DND-41 (cell line): ENCODE measurements at regions not wholly inside any gene's neighbourhood (a gene's known extent, or its start where the extent isn't known, plus 50 kb on each side); places are given as distances from the start of the nearest gene placed in this dataset.

Experiments
- ATAC-seq: fragments of 200-7000 bp; cut with Tn5 transposase; 3 replicates; pipeline ENCODE4 v1.9.1; 2021; ENCODE audit warnings: low read depth; ENCODE audit not compliant: insufficient read depth
- DNase-seq: peaks from one replicate; pipeline ENCODE4 v3.0.0-alpha.2; 2020
- H2AFZ ChIP-seq: 2 replicates; pipeline ENCODE4 v1.6.0; 2012; ENCODE audit warnings: low read depth, low read length
- H3K27ac ChIP-seq: 2 replicates; pipeline ENCODE4 v1.5.1; 2012; ENCODE audit warnings: low read length, inconsistent platforms
- H3K27me3 ChIP-seq: fragments of 200-600 bp; sonication (generic); 2 replicates; pipeline ENCODE4 v1.6.0; 2012; ENCODE audit warnings: low read length, mild to moderate bottlenecking, inconsistent platforms; ENCODE audit not compliant: insufficient read depth, poor library complexity
- H3K36me3 ChIP-seq: 2 replicates; pipeline ENCODE4 v1.5.1; 2012; ENCODE audit warnings: low read length, inconsistent platforms; ENCODE audit not compliant: insufficient read depth
- H3K4me1 ChIP-seq: 2 replicates; pipeline ENCODE4 v1.5.1; 2012; ENCODE audit warnings: mild to moderate bottlenecking, low read length; ENCODE audit not compliant: insufficient read depth
- H3K4me2 ChIP-seq: 2 replicates; pipeline ENCODE4 v1.6.0; 2012; ENCODE audit warnings: mild to moderate bottlenecking, moderate library complexity, low read length, inconsistent platforms; ENCODE audit not compliant: insufficient read depth
- H3K4me3 ChIP-seq, 2 experiments: fragments of 200-600 bp in 1 of 2; shearing (Covaris generic) in 1 of 2; 2 replicates each; pipeline ENCODE4 v1.5.1; 2012 to 2016; ENCODE audit warnings: inconsistent platforms in 2 of 2, low read length in 2 of 2, mild to moderate bottlenecking in 2 of 2, low read depth in 1 of 2, moderate library complexity in 1 of 2
- H3K79me2 ChIP-seq: 2 replicates; pipeline ENCODE4 v1.6.0; 2012; ENCODE audit warnings: low read length, inconsistent platforms; ENCODE audit not compliant: insufficient read depth
- H3K9ac ChIP-seq: 2 replicates; pipeline ENCODE4 v1.6.0; 2012; ENCODE audit warnings: low read depth, mild to moderate bottlenecking, inconsistent platforms, low read length, moderate library complexity
- H3K9me3 ChIP-seq: 2 replicates; pipeline ENCODE4 v1.5.1; 2012; ENCODE audit warnings: low read length, moderate library complexity, mild to moderate bottlenecking, inconsistent platforms; ENCODE audit not compliant: insufficient read depth, severe bottlenecking
- H4K20me1 ChIP-seq: 2 replicates; pipeline ENCODE4 v1.6.0; 2012; ENCODE audit warnings: low read length; ENCODE audit not compliant: insufficient read depth
- EZH2 ChIP-seq: IDR thresholded peaks from 3 replicates; pipeline ENCODE4 v1.6.1; 2012; ENCODE audit warnings: borderline replicate concordance, low read depth, mild to moderate bottlenecking, moderate library complexity, low read length, inconsistent platforms; ENCODE audit not compliant: severe bottlenecking
- TF ChIP-seq, protein P1 (sequence below): IDR thresholded peaks from 2 replicates; pipeline ENCODE4 v1.5.1; 2012; ENCODE audit warnings: borderline replicate concordance, low read length, moderate library complexity, mild to moderate bottlenecking; ENCODE audit not compliant: poor library complexity, severe bottlenecking; ENCODE audit errors: extremely low read depth

DNA sequence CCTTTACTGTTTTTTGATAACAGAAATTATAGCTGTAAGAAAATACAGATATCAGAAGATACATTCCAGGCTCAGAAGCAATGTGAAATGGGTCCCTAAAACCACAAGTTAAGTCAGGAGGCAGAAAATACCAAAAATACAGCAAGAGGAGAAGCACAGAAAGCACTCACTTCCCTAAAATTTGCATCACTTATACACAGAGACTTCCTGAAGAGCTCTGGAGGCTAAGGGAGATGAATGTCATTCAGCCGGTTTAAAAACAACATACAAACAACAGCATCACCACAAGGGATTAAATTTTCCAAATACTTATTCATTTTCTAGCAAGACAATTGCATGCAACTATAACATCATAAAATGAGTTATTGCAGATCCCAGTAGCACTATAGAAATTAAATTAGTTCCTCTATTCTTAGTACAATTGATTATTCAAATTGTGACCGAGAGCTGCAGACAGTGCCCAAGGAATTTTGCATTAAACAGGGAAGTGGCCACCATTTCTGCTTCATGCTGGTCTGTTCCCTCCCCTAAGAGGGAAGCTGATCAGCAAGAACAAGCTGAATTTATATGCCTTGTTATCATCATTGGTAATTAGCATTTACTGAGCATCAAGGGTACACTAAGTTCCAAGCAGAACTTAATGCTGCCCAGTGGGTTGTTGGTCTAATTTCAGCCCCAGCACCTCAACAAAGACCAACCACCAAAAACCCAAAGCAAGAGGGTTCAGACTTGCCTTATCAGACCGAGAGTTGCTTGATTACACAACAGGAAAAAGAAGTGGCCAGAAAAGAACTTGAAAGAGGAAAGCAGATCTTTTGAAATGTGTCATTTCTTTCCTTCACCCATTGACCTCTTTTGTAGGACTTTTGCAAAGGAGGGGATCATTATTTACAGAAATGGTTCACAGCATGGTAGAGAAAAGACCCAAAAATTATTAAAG lies 140.7 kb downstream of the KCTD12 start:
- Histone ChIP-seq H3K79me2 (no peaks in the 10 kb centered on the region), H2AFZ (no peak overlapping the region), H3K36me3 (no peaks in the 10 kb centered on the region), H3K4me3 (no peak overlapping the region), H3K27me3 (no peaks in the 10 kb centered on the region), H3K27ac (no peak overlapping the region), H3K9ac (no peak overlapping the region), H3K4me2 (no peak overlapping the region), H3K4me1 (no peaks in the 10 kb centered on the region), H4K20me1 (no peaks in the 10 kb centered on the region), H3K9me3 (no peaks in the 10 kb centered on the region)
- no peak for DNase-seq
- TF ChIP-seq, protein P1, sequence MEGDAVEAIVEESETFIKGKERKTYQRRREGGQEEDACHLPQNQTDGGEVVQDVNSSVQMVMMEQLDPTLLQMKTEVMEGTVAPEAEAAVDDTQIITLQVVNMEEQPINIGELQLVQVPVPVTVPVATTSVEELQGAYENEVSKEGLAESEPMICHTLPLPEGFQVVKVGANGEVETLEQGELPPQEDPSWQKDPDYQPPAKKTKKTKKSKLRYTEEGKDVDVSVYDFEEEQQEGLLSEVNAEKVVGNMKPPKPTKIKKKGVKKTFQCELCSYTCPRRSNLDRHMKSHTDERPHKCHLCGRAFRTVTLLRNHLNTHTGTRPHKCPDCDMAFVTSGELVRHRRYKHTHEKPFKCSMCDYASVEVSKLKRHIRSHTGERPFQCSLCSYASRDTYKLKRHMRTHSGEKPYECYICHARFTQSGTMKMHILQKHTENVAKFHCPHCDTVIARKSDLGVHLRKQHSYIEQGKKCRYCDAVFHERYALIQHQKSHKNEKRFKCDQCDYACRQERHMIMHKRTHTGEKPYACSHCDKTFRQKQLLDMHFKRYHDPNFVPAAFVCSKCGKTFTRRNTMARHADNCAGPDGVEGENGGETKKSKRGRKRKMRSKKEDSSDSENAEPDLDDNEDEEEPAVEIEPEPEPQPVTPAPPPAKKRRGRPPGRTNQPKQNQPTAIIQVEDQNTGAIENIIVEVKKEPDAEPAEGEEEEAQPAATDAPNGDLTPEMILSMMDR, result no peak
- no peak for TF ChIP-seq EZH2
- no peak for ATAC-seq

DNA sequence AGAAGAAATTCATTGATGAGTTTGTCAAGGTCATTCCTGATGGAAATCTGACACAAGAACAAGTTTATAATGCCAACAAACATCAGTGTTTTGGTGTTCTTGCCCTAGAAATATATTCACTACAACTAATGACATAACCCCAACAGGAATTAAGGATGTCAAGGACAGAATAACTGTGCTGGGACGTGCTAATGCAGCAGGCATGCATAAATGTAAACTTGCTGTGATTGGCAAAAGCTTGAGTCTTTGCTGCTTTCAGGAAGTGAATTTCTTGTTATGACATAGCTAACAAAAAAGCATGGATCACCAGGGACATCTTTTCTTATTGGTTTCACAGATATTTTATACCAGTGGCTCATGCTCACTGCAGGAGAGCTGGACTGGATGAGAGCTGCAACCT lies 144.6 kb downstream of the KCTD12 start:
- H3K27me3 ChIP-seq, result no peaks in the 10 kb centered on the region
- ATAC-seq, result no peak
- no peaks in the 10 kb centered on the region for H3K4me1 ChIP-seq
- no peaks in the 10 kb centered on the region for H3K79me2 ChIP-seq
- no peak overlapping the region for H3K4me2 ChIP-seq
- H3K9me3 ChIP-seq, result no peaks in the 10 kb centered on the region
- H4K20me1 ChIP-seq, result no peaks in the 10 kb centered on the region
- H3K36me3 ChIP-seq, result no peaks in the 10 kb centered on the region
- H3K9ac ChIP-seq, result no peak overlapping the region
- H2AFZ ChIP-seq, result no peak overlapping the region
- no peak overlapping the region for H3K27ac ChIP-seq
- DNase-seq, result no peak
- H3K4me3 ChIP-seq, result no peak overlapping the region
- TF ChIP-seq EZH2, result no peak
- TF ChIP-seq, protein P1, result no peak

- H3K27me3 ChIP-seq, result no peaks in the 10 kb centered on the region
- ATAC-seq, result no peak
- no peak overlapping the region for H2AFZ ChIP-seq
- H3K9ac ChIP-seq, result no peak overlapping the region
- H3K27ac ChIP-seq, result no peak overlapping the region
- H3K4me2 ChIP-seq, result no peak overlapping the region
- H3K4me1 ChIP-seq, result no peaks in the 10 kb centered on the region
- no peaks in the 10 kb centered on the region for H3K79me2 ChIP-seq
- no peak for TF ChIP-seq EZH2
- TF ChIP-seq, protein P1, result no peak
- H3K9me3 ChIP-seq, result no peaks in the 10 kb centered on the region
- H3K4me3 ChIP-seq, result no peak overlapping the region
- no peaks in the 10 kb centered on the region for H4K20me1 ChIP-seq
- no peak for DNase-seq
- no peaks in the 10 kb centered on the region for H3K36me3 ChIP-seq
Measured at GRCh38 chr13:76741046-76741445, 145.2 kb downstream of the KCTD12 start.
